HEK293 (cell line): ENCODE measurements at regions not wholly inside any gene's neighbourhood (a gene's known extent, or its start where the extent isn't known, plus 50 kb on each side); places are given as distances from the start of the nearest gene placed in this dataset.

Source experiments
- CTCF ChIA-PET: fragments of 350-600 bp; formaldehyde crosslinking; extraction: SDS; loops from one replicate; lab custom pipeline; 2021; ENCODE audit warnings: antibody characterized with exemption; lab: Yijun Ruan, JAX
- POLR2A ChIA-PET: fragments of 300-600 bp; formaldehyde crosslinking; extraction: SDS; loops from one replicate; lab custom pipeline; 2020; ENCODE audit warnings: antibody characterized with exemption, inconsistent platforms; lab: Yijun Ruan, JAX
- H3K27ac ChIP-seq: fragments of 200-500 bp; sonication (Bioruptor generic); 2 replicates; pipeline ENCODE4 v1.5.1; 2014; ENCODE audit warnings: low read depth, low read length, control low read depth, inconsistent platforms; ENCODE audit errors: extremely low read depth
- H3K36me3 ChIP-seq, 2 experiments: fragments of 200-500 bp in 1 of 2; sonication (Bioruptor generic) in 1 of 2; 1 replicate in 1 of 2; 2 replicates in 1 of 2; pipeline ENCODE4 v1.5.1; 2014 to 2017; ENCODE audit warnings: inconsistent platforms in 2 of 2, low read length in 2 of 2; ENCODE audit not compliant: control insufficient read depth in 2 of 2, insufficient read depth in 1 of 2
- H3K4me1 ChIP-seq: fragments of 200-500 bp; sonication (Bioruptor generic); 2 replicates; pipeline ENCODE4 v1.5.1; 2014; ENCODE audit warnings: mild to moderate bottlenecking, low read length, inconsistent platforms; ENCODE audit not compliant: control insufficient read depth, insufficient read depth
- H3K4me3 ChIP-seq: 2 replicates; pipeline ENCODE4 v1.5.1; 2011; ENCODE audit warnings: low read depth, mild to moderate bottlenecking, control low read depth, low read length, moderate library complexity
- H3K9me3 ChIP-seq: fragments of 200-500 bp; sonication (Bioruptor generic); 2 replicates; pipeline ENCODE4 v1.5.1; 2014; ENCODE audit warnings: low read depth, low read length, inconsistent platforms; ENCODE audit not compliant: control insufficient read depth, insufficient read depth
- HOXD13 ChIP-seq: sonication (generic); formaldehyde crosslinking; IDR thresholded peaks from 2 replicates; pipeline ENCODE4 v1.8.0; 2022; ENCODE audit warnings: missing genetic modification reagents, borderline replicate concordance
- KLF1 ChIP-seq: fragments of 450-650 bp; formaldehyde crosslinking; IDR thresholded peaks from 2 replicates; pipeline ENCODE4 v1.5.1; 2016; ENCODE audit warnings: missing biosample characterization, missing genetic modification characterization
- ZBTB7A ChIP-seq: fragments of 450-650 bp; formaldehyde crosslinking; IDR thresholded peaks from 2 replicates; pipeline ENCODE4 v1.5.1; 2016; ENCODE audit warnings: low read depth, missing biosample characterization, missing genetic modification characterization
- ZFHX2 ChIP-seq: fragments of 450-650 bp; formaldehyde crosslinking; conservative IDR thresholded peaks from 2 replicates; pipeline ENCODE4 v1.5.1; 2016; ENCODE audit warnings: missing biosample characterization, missing genetic modification characterization
- ZFP69B ChIP-seq: fragments of 450-650 bp; formaldehyde crosslinking; IDR thresholded peaks from 2 replicates; pipeline ENCODE4 v1.5.1; 2016; ENCODE audit warnings: missing biosample characterization, missing genetic modification characterization
- ZNF133 ChIP-seq: fragments of 450-650 bp; formaldehyde crosslinking; IDR thresholded peaks from 2 replicates; pipeline ENCODE4 v1.5.1; 2016; ENCODE audit warnings: missing biosample characterization, missing genetic modification characterization
- ZNF169 ChIP-seq: fragments of 450-650 bp; formaldehyde crosslinking; IDR thresholded peaks from 2 replicates; pipeline ENCODE4 v1.5.1; 2016; ENCODE audit warnings: missing biosample characterization, missing genetic modification characterization
- ZNF335 ChIP-seq: fragments of 450-650 bp; formaldehyde crosslinking; conservative IDR thresholded peaks from 2 replicates; pipeline ENCODE4 v1.5.1; 2016; ENCODE audit warnings: missing biosample characterization, missing genetic modification characterization
- ZNF350 ChIP-seq: fragments of 450-650 bp; formaldehyde crosslinking; IDR thresholded peaks from 2 replicates; pipeline ENCODE4 v1.5.0; 2017; ENCODE audit warnings: missing biosample characterization, mild to moderate bottlenecking, missing genetic modification characterization
- ZNF362 ChIP-seq: fragments of 450-650 bp; formaldehyde crosslinking; IDR thresholded peaks from 2 replicates; pipeline ENCODE4 v1.5.1; 2016; ENCODE audit warnings: missing biosample characterization, missing genetic modification characterization
- ZNF404 ChIP-seq: fragments of 450-650 bp; formaldehyde crosslinking; IDR thresholded peaks from 2 replicates; pipeline ENCODE4 v1.5.1; 2017; ENCODE audit warnings: missing biosample characterization, missing genetic modification characterization
- ZNF518A ChIP-seq: fragments of 450-650 bp; formaldehyde crosslinking; conservative IDR thresholded peaks from 2 replicates; pipeline ENCODE4 v1.5.1; 2016; ENCODE audit warnings: low read depth, missing biosample characterization, missing genetic modification characterization
- ZNF580 ChIP-seq: fragments of 450-650 bp; formaldehyde crosslinking; IDR thresholded peaks from 2 replicates; pipeline ENCODE4 v1.5.1; 2016; ENCODE audit warnings: missing biosample characterization, missing genetic modification characterization
- ZNF623 ChIP-seq: fragments of 450-650 bp; formaldehyde crosslinking; IDR thresholded peaks from 2 replicates; pipeline ENCODE4 v1.5.1; 2016; ENCODE audit warnings: missing biosample characterization, missing genetic modification characterization
- ZNF626 ChIP-seq: fragments of 450-650 bp; sonication (Bioruptor Pico); formaldehyde crosslinking; IDR thresholded peaks from 2 replicates; pipeline ENCODE4 v1.5.1; 2018; ENCODE audit warnings: missing biosample characterization, missing genetic modification characterization, inconsistent platforms
- ZNF660 ChIP-seq: fragments of 450-650 bp; IDR thresholded peaks from 2 replicates; pipeline ENCODE4 v1.5.1; 2018; ENCODE audit warnings: missing biosample characterization, mild to moderate bottlenecking, missing genetic modification characterization
- ZNF664 ChIP-seq: fragments of 450-650 bp; formaldehyde crosslinking; IDR thresholded peaks from 2 replicates; pipeline ENCODE4 v1.5.1; 2016; ENCODE audit warnings: missing biosample characterization, missing genetic modification characterization
- ZNF677 ChIP-seq: fragments of 450-650 bp; IDR thresholded peaks from 2 replicates; pipeline ENCODE4 v1.5.0; 2018; ENCODE audit warnings: missing biosample characterization, mild to moderate bottlenecking, missing genetic modification characterization, moderate library complexity
- ZNF830 ChIP-seq: fragments of 450-650 bp; IDR thresholded peaks from 2 replicates; pipeline ENCODE4 v1.5.0; 2018; ENCODE audit warnings: missing biosample characterization, missing genetic modification characterization, low read depth, mild to moderate bottlenecking, moderate library complexity

GRCh38 chr7:121520911-121521310 lies 124.8 kb upstream of the FAM3C start:
- H3K9me3 ChIP-seq, result no peaks in the 10 kb centered on the region
- TF ChIP-seq ZNF626 (tag by site-specific recombination), result no peak
- no peak for TF ChIP-seq ZNF660 (tag by site-specific recombination)
- TF ChIP-seq ZNF335 (tag by site-specific recombination), result no peak
- TF ChIP-seq ZFHX2 (tag by site-specific recombination), result no peak
- TF ChIP-seq ZNF580, result no peak
- no peak for TF ChIP-seq HOXD13 (CRISPR knock-in tag)
- TF ChIP-seq ZNF404 (tag by site-specific recombination), result no peak
- no peak for TF ChIP-seq ZNF677 (tag by site-specific recombination)
- TF ChIP-seq, all 188 proteins: peak for 0
- ChIA-PET POLR2A (no interaction called here), CTCF (no interaction called here)
- Histone ChIP-seq H3K4me1 (no peaks in the 10 kb centered on the region), H3K27ac (no peak overlapping the region), H3K4me3 (no peak overlapping the region), H3K36me3 (no peaks in the 10 kb centered on the region)

GRCh38 chr7:121519548-121520521 lies 123.7 kb upstream of the FAM3C start:
- Histone ChIP-seq H3K27ac (no peak overlapping the region), H3K9me3 (no peaks in the 10 kb centered on the region), H3K4me1 (no peaks in the 10 kb centered on the region), H3K4me3 (no peak overlapping the region), H3K36me3 (no peaks in the 10 kb centered on the region)
- ChIA-PET CTCF (interaction anchor here (0.8 to 1.1 kb wide), 3 partner anchors 11 to 123 kb away, joined by 3 read pairs; no protein-coding TSS in a partner anchor), POLR2A (no interaction called here)
- TF ChIP-seq ZNF623 (tag by site-specific recombination) (no peak), ZNF133 (tag by site-specific recombination) (no peak), ZFP69B (tag by site-specific recombination) (no peak), ZNF362 (tag by site-specific recombination) (no peak), ZNF169 (tag by site-specific recombination) (no peak), ZNF664 (tag by site-specific recombination) (no peak), ZBTB7A (tag by site-specific recombination) (no peak), ZNF350 (no peak), ZNF518A (tag by site-specific recombination) (no peak), ZNF830 (tag by site-specific recombination) (no peak), KLF1 (no peak)
